HG03565 (cell line): ENCODE measurements at regions not wholly inside any gene's neighbourhood (a gene's known extent, or its start where the extent isn't known, plus 50 kb on each side); places are given as distances from the start of the nearest gene placed in this dataset.

Experiments
- ATAC-seq: cut with Tn5 transposase; IDR thresholded peaks from one replicate; pipeline ENCODE4 v1.9.1; 2021; ENCODE audit warnings: mild to moderate bottlenecking, moderate library complexity; ENCODE audit not compliant: unreplicated experiment

DNA sequence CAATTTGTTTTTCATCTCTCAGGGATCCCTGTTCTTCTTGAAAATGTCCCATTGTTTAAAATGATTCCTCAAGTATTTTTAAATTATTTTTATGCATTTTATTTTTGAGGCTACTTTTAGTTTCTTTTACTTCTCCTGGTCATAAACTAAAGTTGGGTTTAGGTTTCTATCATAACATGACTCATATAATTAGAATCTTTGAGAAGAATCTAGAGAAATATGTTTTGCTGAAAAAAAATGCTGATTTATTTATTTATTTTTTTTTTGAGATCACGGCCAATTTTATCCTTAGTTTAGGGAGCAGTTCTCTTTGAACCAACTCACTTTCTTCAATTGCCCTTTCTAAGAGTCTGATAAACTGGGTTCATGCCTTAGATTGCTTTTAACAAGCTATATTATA lies 1157.1 kb downstream of the BCL11B start:
- ATAC-seq: no peak

DNA sequence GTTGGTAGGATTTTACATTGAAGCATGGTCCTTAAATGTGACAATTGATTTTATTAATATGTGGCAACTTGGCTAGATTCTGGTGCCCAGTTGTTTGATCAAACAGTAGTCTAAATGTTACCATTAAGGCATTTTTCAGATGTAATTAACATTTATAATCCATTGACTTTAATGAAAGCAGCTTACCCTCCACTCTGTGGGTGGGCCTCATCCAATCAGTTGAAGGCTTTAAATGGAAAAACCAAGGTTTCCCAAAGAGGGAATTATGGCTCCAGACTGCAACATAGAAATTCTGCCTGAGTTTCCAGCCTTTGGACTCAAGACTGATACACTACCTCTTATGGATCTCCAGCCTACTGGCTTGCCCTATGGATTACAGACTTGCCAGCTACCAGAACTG lies 1153.2 kb downstream of the BCL11B start:
- no peak for ATAC-seq

- ATAC-seq: no peak
Measured at GRCh38 chr14:98119739-98120138, 1152.3 kb downstream of the BCL11B start.

DNA sequence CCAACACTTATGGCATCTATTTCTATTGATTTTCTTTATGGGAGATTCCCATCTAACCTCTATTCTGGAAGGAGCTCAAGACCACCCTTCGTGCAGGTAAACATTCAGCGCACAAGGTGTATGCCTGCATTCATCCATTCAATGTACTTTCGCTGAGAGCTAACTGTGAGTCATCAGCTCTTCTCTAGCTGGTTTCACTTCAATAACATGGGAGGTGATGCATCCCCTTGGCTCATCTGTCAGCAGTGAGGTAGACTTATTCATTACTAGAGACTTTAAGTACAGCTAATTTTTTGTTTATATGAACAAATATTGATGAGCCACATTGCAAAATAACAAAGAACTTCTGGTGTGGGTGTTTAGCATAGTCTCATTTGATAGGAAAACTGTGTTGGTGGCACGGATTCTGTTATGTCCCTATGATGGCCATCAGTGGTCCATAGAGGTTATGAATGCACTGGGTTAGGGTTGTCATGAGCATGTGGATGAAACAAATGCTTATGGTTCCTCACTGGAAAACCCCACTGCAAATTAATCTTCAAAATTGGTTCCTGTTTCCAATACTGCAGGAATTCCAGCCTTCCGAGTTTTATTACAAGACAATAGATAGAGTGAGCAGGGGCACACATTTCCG lies 1151.0 kb downstream of the BCL11B start:
- ATAC-seq: no peak

DNA sequence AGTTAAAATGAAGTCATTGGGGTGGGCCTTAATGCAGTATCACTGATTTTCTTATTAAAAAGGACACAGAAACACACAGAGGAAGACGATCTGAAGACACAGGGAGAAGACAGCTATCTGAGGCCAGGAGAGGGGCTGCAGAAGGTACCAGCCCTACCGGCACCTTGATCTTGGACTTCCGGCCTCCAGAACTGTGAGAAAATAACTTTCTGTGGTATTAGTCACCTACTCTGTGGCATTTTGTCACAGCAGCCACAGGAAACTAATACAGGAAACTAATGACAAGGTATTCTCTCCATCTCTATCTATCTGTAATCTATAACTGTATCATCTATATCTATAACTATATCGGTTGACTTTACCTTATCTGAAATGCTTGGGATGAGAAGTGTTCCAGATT lies 1149.5 kb downstream of the BCL11B start:
- ATAC-seq: no peak

GRCh38 chr14:98130691-98131090 lies 1141.3 kb downstream of the BCL11B start:
- ATAC-seq: no peak

- ATAC-seq: no peak
Measured at GRCh38 chr14:98131406-98131805, 1140.6 kb downstream of the BCL11B start.

GRCh38 chr14:98133806-98134205 lies 1138.2 kb downstream of the BCL11B start:
- no peak for ATAC-seq

- ATAC-seq: no peak
Measured at GRCh38 chr14:98136012-98136789, 1135.8 kb downstream of the BCL11B start.

- no peak for ATAC-seq
Measured at GRCh38 chr14:98137131-98138025, 1134.6 kb downstream of the BCL11B start.

DNA sequence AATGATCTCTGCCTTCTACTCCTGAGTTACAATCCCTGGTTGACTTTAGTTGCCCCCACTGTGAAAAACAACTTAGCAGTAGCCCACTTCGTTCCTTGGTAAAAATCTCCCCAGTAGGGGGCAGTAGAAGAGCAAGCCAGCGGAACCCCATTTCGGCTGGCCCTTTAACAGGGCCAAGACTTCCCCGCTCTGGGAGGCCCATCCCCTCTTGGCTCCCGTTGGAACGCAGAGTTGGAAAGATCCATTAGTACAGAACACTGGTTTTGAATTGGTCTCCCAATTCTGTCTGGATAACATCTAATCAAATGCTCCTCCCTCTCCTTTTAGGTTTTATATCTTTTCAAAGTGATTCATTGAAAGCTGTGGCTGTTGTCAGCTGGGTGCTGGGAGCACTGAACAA lies 1133.3 kb downstream of the BCL11B start:
- no peak for ATAC-seq

DNA sequence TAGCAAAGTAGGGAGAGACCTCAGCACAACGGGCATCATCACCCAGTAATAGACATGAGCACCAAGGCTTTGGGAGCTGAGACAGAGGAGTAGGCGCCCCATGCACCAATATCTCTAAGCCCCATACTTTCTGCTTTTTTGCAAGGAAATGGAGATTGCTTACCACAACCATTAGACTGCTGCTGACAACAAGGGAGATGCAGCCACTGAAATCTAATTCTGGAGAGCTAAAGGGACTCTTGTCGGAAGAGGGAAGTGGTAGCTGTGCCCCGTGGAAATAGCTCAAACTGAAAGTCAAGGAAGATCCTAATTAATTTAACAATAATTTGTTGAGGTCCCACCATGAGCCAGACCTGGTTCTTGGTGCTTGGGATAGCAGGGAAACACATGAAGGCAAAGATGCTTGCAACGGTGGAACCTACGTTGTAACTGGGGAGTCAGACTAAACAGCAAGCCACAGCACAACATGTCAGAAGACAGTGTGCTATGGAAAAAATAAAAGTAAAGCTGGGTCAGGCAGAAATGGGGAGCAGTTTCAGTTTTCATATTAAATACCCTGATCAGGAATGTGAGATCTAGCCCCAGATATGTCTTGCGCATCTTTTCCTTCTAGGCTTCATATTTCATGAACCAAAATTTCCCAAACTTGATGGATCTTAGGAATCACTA lies 1131.0 kb downstream of the BCL11B start:
- no peak for ATAC-seq

DNA sequence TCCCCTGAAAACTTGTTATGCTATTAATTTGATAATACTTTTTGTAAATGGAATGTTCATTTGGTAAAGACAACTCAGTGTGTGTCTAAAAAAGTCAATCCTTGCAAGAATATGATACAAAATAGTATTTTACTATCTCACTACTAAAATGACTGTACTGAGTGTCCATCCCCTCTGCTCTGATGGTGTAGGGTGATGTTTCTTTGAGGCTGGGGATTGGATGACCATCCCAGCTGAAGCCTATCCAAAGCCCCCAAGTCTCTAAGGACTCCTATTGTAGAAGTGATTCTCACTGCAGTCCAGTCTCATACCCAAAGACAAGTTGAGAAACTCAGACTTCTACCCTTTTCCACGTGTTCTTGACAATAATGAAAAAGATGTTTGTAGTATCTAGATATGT lies 1128.4 kb downstream of the BCL11B start:
- ATAC-seq: no peak

GRCh38 chr14:98144964-98145363 lies 1127.0 kb downstream of the BCL11B start:
- no peak for ATAC-seq

DNA sequence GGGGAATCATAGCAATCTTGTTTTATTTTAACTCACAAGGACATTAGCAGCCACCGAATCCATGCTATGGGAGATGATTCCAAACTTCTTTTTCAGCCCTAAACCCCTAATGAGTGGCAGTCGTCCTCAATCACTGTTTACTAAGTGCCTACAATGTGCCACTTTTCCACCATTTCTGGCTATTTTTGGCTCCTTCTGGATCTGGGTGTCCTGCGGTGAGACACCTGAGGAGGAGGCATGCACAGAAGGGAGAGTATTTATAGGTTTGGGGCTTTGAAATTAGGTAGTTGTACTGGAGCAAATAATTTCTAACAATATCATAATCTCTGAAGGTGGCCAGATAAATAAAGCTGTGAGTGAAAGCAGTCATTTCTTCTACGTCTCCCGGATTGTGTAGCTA lies 1125.6 kb downstream of the BCL11B start:
- ATAC-seq: no peak

DNA sequence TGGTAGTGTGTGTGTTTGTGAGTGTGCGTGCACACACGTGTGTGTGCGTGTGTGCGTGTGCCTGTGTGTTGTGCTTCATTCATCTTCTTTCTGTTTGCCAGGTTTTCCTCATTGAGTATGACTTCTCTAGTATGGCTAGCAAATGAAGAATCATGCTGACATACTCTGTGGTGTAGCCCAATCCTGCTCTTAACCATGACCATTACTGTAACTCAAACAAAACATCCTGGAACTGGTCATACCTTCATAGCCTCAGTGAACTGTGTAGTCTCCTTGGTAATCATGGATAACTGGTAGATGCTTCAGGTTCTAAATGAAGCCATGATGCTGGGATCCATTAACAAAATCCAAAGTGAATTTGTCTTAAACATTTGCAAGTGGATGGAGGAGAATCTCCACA lies 1117.7 kb downstream of the BCL11B start:
- no peak for ATAC-seq

DNA sequence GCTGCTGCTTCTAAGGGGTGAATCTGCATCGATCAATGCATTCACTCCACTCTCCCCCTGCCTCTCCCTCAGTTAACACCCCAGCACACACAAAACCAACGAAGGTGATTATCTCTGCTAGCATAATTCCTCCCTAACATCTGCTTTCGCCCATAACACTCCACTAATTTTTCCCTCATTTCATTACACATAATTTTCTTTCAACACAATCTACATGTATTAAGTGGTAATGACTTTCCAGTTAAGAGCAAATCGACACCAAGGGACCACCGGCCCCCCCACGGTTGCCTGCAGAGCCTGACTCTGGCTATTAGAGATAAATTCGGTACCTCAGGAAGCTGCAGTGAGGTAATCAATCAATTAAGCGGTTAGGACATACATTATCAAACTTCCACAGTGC lies 1115.6 kb downstream of the BCL11B start:
- ATAC-seq: no peak

- no peak for ATAC-seq
Measured at GRCh38 chr14:98160901-98161300, 1111.1 kb downstream of the BCL11B start.

- no peak for ATAC-seq
Measured at GRCh38 chr14:98161356-98161755, 1110.6 kb downstream of the BCL11B start.

DNA sequence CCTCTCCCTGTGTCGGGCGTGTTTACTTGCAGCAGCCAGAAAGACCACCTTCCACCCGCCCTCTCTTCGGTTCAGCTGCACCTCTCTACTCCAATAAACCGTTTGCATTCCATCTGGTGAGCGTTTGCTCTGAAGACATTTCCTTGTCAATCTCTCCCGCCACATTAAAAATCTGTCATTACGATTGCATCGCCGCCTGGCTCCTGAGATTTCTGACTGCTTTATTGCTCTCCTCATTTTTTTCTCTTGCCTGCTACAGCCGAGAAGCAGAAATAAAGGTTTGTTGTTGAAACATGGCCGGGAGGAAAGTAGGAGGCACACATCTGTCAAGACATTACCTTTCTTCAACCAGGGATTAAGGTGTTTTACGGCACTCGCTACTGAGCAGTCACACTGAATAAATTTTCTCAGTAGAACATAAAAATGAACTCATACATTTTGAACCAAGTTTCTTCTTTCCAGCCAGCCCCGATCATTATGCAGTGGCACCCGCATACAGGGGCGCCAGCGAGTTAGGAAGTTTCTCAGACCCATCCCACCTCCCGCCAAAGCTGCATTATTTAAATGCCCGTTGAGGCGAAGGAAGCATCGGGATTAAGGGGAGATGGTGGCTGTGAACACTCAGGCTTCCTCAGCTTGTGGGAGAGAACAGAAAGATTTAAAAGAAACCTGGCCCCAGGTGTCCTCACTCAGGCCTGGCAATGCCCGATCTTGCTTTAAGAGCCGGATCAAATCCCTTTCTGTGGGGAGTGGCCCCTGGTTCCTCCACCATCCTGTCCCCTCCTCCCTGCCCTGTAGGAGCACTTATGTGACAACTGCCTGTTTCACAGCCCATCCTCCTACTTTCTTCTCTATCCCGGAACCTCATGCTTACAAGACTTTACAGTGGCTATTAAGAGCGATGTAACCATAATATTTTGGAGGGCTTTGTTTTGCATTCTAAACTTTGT lies 1108.9 kb downstream of the BCL11B start:
- ATAC-seq: no peak
